Colonic mucosa (tissue), 4 donors: ENCODE measurements at regions not wholly inside any gene's neighbourhood (a gene's known extent, or its start where the extent isn't known, plus 50 kb on each side); places are given as distances from the start of the nearest gene placed in this dataset.
A peak's percentile ranks its signal among the peaks of the same experiment; 100 is the strongest.
"Not testable (repeated sequence)": the region's sequence is repeated elsewhere in the genome, so short reads cannot be mapped to it uniquely, and the experiment has no call there.

Source experiments
- DNase-seq: peaks from one replicate; pipeline ENCODE4 v3.0.0-alpha.2; 2020
- H3K27ac ChIP-seq: fragments of 200-600 bp; one replicate; pipeline ENCODE4 v1.8.0; 2021
- H3K27me3 ChIP-seq: fragments of 200-600 bp; one replicate; pipeline ENCODE4 v1.8.0; 2021
- H3K36me3 ChIP-seq: fragments of 200-600 bp; one replicate; pipeline ENCODE4 v1.8.0; 2021
- H3K4me1 ChIP-seq: fragments of 200-600 bp; one replicate; pipeline ENCODE4 v1.8.0; 2021; ENCODE audit warnings: mild to moderate bottlenecking
- H3K4me3 ChIP-seq: fragments of 200-600 bp; one replicate; pipeline ENCODE4 v1.8.0; 2021
- H3K9ac ChIP-seq, 2 donors: one replicate each; pipeline ENCODE4 v1.7.0; 2013; ENCODE audit warnings: control low read depth in 2 of 2, low read depth in 2 of 2, low read length in 2 of 2
- H3K9me3 ChIP-seq: fragments of 200-600 bp; one replicate; pipeline ENCODE4 v1.8.0; 2021
- intact Hi-C: fragments of 100-400 bp; cut with DNase I; formaldehyde crosslinking; loops from one replicate; pipeline ENCODE4 v1.14.1; 2022
- TF ChIP-seq, protein P1 (sequence below): fragments of 200-600 bp; IDR thresholded peaks from one replicate; pipeline ENCODE4 v1.8.0; 2022; ENCODE audit warnings: antibody characterized with exemption, mild to moderate bottlenecking
- donor health status: healthy.
- donor health status: DM: no; HTN: no; CAD: no.
- donor health status: DM: no; HTN: no; CAD: no.

DNA sequence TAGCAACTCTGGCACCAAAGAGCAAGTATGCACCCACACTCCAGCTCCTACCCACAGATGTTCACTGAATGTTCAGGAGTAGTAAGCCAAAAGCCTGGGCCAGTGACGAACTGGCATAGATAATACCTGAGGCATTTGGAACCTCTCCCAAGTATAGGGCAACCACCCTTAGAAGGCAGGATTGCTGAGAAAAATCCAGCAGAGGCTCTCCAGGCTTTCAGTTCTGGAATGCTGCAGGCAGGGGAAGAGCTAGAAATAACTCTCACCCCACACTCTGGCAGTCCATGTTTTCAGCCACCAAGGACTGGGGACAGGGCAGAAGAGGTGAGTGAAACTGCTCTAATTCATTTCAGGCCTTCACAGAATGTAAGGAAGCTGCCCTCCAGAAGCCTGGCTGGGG, 90.3 kb downstream of the SYT15B start:
- H3K9ac ChIP-seq, DNase-seq, H3K36me3 ChIP-seq, intact Hi-C loops, H3K27me3 ChIP-seq, H3K4me3 ChIP-seq, H3K4me1 ChIP-seq, H3K9me3 ChIP-seq, H3K27ac ChIP-seq: not testable (repeated sequence)

DNA sequence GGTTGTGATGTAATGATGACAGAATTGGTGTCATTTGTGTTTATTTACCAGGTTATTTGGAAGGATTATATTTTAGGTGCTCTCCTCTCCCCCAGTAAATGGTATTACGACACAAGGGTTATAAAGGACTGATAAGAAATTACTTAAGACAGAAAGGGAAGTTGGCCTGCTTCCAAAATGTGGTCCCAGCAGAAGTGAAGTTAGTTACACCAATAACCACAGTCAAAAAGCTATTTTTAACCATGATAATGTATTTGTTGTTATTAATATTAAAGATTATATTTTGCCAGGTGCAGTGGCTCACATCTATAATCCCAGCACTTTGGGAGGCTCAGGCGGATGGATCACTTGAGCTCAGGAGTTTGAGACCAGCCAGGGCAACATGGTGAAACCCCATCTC, 92.5 kb downstream of the SYT15B start:
- H3K27me3 ChIP-seq, DNase-seq, H3K27ac ChIP-seq, H3K9ac ChIP-seq, H3K4me1 ChIP-seq, H3K9me3 ChIP-seq, H3K36me3 ChIP-seq, H3K4me3 ChIP-seq, intact Hi-C loops: not testable (repeated sequence)

DNA sequence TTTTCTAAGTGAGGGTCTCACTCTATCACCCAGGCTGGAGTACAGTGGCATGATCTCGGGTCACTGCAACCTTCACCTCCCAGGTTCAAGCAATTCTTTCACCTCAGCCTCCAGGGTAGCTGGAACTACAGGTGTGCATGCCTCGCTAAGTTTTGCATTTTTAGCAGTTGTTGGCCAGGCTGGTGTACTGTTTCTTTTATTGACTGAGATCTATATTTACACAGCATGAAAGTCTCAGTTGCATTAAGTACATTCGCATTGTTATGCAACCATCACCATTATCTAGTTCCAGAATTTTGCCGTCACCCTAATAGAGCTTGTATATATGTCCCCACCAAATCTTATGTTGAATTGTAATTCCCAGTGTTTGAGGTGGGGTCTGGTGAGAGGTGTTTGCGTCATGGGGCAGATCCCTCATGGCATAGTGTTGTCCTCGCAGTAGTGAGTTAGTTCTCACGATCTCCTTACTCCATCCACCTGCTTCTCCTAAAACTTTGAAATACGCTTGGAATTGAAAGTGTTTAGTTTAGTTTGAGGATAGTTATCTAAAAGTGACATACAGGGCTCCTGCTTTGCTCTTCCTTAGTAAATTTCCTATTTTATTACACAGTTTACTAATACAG, 101.3 kb downstream of the SYT15B start:
- intact Hi-C loops, H3K36me3 ChIP-seq, H3K4me1 ChIP-seq, H3K9me3 ChIP-seq, H3K27ac ChIP-seq, H3K27me3 ChIP-seq, DNase-seq, H3K4me3 ChIP-seq, H3K9ac ChIP-seq: not testable (repeated sequence)

DNA sequence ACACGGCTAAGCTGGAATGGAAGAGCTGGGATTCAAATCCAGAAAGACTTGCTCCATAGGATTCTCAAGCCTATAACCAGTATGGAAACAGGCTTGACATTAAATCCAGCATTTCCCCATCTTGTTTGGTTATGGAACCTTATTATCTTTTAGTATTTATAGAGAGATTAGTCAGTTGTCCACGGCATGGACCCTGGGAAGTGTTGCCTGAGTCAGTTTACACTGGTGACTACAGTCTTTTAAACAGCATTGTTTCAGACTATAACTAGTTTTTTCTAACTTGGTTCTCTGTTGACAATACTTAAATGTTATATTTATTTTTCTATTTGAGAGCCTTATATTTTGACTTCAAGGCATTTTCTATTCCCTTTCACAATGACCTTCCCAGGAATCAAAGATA, 106.7 kb downstream of the SYT15B start:
- DNase-seq, H3K9me3 ChIP-seq, H3K27ac ChIP-seq, H3K27me3 ChIP-seq, H3K4me3 ChIP-seq, intact Hi-C loops, H3K9ac ChIP-seq, H3K4me1 ChIP-seq, H3K36me3 ChIP-seq: not testable (repeated sequence)

DNA sequence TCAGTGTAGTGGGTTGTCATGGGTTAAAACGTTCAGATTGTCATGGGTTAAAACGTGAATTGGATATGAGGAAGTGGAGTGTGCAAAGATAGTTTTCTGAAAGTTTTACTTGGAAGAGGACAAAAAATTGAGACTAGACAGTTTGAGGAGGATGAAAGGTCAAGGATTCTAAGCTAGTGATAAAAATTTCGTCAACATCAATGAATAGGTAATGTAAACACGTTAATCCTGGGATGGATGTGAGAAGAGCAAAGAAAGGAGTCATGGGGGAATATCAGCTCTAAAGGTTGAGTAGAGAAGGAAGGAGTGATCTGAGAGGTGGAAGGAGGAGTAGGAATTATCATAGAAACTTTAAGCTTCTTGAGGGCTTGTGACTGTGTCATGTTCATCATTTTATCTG, 109.2 kb downstream of the SYT15B start:
- H3K27ac ChIP-seq, H3K9ac ChIP-seq, H3K36me3 ChIP-seq, H3K27me3 ChIP-seq, H3K9me3 ChIP-seq, DNase-seq, H3K4me3 ChIP-seq, intact Hi-C loops, H3K4me1 ChIP-seq: not testable (repeated sequence)

DNA sequence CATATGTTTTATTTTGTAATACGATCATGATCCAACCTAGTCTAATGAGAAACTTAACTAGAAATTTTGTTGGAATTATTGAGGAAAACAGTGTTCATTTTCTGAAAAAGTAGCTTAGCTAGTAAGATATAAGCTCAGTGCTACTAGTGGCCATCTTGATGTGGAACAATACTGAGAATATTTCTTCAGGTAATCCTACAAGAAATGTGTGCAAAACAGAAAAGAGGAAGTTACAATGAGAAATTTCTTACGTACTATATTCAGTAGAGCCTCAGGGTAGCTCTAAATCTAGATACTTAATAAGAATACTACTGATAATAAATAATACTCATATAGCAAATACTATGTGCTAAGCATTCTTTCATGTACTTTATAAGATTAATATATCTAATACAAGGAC, 114.8 kb downstream of the SYT15B start:
- H3K4me3 ChIP-seq, H3K36me3 ChIP-seq, intact Hi-C loops, H3K9ac ChIP-seq, DNase-seq, H3K9me3 ChIP-seq, H3K27ac ChIP-seq, H3K27me3 ChIP-seq, H3K4me1 ChIP-seq: not testable (repeated sequence)

DNA sequence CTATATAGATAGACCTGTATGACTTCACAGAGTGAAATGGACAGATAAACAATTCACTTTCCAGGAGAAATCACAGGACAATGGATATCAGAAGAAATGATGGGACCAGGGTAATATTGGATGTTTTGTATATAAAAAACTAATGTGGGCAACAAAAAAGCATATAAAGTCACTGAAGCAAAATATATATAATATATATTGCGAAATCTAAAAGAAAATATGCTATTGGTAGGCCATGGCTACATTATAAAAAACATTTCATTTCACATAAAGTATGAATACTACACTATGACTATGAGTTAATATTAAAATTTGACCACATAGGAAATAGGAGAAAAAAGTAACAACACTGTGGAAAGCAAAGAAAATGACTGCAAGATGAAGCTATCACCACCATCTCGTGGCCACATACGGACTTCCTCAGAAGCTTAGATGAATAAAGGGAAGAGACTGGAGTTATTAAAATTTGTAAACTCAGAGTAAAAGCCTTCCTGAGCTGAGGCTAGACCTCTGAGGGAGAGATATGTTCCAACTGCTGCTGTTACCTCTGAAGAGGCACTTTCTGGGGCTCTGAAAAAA, 115.8 kb downstream of the SYT15B start:
- H3K27me3 ChIP-seq, H3K9me3 ChIP-seq, DNase-seq, H3K36me3 ChIP-seq, H3K4me1 ChIP-seq, H3K4me3 ChIP-seq, intact Hi-C loops, H3K27ac ChIP-seq, H3K9ac ChIP-seq: not testable (repeated sequence)

DNA sequence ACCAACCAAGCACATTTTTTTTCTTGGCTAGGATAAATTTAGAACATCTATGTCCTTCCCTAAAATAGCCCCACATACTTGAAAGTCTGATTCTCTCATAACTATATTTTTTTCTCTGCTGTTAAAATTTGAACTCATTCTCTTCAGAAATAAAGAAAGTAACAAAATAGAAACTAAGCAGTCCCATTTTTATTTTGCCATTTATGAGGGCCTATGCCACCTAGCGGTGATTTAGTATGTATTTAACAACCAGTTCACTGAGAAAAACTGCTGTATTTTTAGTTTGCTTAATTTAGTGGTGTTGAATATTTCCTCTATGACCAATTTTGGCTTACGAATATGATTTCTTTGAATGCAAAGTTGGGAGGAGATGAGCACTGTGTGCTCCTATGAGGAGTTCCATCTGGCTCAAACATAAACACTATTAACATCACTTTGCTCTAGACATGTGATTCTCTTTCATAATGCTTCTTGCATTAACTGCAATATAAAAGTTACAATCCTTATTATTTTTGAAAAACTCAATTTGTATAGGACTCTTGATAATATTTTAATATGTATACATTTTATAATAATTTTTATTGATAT, 116.6 kb downstream of the SYT15B start:
- peak; percentile 22 for DNase-seq
- H3K9ac ChIP-seq, H3K4me3 ChIP-seq, intact Hi-C loops, H3K27ac ChIP-seq, H3K9me3 ChIP-seq, H3K4me1 ChIP-seq, H3K36me3 ChIP-seq, H3K27me3 ChIP-seq: not testable (repeated sequence)
- TF ChIP-seq, protein P1, sequence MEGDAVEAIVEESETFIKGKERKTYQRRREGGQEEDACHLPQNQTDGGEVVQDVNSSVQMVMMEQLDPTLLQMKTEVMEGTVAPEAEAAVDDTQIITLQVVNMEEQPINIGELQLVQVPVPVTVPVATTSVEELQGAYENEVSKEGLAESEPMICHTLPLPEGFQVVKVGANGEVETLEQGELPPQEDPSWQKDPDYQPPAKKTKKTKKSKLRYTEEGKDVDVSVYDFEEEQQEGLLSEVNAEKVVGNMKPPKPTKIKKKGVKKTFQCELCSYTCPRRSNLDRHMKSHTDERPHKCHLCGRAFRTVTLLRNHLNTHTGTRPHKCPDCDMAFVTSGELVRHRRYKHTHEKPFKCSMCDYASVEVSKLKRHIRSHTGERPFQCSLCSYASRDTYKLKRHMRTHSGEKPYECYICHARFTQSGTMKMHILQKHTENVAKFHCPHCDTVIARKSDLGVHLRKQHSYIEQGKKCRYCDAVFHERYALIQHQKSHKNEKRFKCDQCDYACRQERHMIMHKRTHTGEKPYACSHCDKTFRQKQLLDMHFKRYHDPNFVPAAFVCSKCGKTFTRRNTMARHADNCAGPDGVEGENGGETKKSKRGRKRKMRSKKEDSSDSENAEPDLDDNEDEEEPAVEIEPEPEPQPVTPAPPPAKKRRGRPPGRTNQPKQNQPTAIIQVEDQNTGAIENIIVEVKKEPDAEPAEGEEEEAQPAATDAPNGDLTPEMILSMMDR, result peak; percentile 51

DNA sequence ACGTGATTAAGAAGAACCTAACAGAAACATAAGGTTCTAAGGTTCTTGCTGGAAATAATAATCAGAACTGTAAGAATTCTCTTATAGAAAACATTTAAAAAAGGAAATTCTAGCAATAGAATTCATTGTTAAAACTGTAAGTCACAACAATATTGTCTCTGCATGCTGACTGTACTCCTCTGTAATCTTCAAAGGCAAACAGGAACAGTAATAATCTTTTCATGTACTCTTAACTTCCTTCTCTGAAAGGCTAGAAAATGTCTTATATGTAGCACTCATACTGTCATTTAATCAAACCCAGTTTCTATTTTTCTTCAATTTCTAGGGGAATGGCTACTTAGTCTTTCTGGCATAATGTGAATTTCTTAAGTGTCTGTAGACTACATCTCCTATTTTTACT, 103.5 kb upstream of the AGAP9 start:
- DNase-seq, H3K9ac ChIP-seq, H3K27me3 ChIP-seq, H3K4me3 ChIP-seq, H3K4me1 ChIP-seq, intact Hi-C loops, H3K9me3 ChIP-seq, H3K27ac ChIP-seq, H3K36me3 ChIP-seq: not testable (repeated sequence)

DNA sequence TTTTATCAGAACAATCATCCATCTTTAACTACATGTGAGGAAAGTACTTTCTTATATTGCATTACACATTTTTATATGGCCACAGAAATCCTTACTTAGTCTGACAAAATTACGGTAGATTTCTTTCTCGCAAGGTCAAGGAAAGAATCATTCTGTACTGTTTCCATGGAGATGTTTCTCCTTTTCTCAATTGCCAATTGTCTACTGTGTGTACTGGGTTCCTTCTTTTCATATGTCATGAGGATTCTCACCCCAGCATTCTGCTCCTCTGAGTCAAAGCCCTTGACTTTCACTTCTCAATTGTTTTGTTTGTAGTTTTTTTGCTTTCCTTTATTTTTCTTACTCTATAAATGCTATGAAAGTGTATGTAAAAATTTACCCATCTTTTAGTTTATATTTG, 99.3 kb upstream of the AGAP9 start:
- H3K9me3 ChIP-seq, H3K27me3 ChIP-seq, H3K36me3 ChIP-seq, H3K4me3 ChIP-seq, H3K9ac ChIP-seq, H3K27ac ChIP-seq, H3K4me1 ChIP-seq, DNase-seq, intact Hi-C loops: not testable (repeated sequence)

DNA sequence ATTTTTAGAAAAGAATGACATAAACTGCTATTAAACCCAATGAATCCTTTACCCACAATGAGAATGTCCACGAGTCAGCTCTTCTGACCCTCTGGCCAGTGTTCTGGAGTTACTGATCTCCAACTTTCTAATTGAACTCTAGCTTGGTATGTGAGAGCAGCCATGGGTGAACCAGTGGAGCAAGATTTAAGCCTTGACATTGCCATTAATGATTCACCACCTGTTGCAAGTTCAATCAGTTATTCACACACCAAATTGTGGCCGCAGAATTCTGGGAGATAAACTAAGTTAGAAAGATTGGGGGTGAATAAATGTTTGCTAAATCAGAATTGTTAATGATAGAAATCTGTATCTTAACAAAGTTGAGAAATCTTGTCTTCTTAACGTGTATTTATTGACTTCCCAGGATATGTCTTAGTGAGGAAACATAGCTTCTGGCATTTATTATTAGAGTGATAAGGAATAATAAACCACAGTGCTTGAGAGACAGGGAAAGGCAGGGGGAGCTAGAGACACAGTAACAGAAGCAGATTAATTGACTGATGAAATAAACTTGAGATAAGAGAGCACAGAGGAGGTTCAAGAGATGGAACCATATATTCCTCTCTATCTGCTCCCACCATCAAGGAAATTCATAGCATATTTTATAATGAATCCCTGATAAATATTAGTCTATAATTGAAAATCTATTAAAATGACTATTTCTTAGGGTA, 96.0 kb upstream of the AGAP9 start:
- intact Hi-C loops, H3K9me3 ChIP-seq, H3K27ac ChIP-seq, DNase-seq, H3K36me3 ChIP-seq, H3K9ac ChIP-seq, H3K4me3 ChIP-seq, H3K4me1 ChIP-seq, H3K27me3 ChIP-seq: not testable (repeated sequence)

DNA sequence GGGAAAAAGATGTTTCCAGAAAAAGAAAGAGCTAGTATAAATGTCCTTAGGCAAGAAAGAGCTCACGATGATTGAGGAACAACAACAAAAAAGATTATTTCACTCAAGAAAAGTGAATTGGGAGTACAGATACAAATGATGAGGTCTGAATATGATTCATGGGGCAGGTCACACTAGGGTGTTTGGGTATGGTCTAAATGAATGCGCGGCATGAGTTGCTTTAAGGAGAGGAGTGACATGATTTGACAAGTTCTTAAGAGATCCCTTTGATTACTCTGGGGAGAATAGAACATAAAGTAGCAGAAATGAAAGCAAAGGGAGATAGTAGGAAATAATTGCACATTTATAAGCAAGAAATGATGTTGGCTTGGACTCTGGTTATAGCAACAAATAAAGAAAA, 85.9 kb upstream of the AGAP9 start:
- H3K27me3 ChIP-seq, H3K27ac ChIP-seq, H3K9me3 ChIP-seq, intact Hi-C loops, H3K4me3 ChIP-seq, H3K36me3 ChIP-seq, H3K9ac ChIP-seq, H3K4me1 ChIP-seq, DNase-seq: not testable (repeated sequence)
